Gastrocnemius medialis (tissue), 4 donors: ENCODE measurements at regions not wholly inside any gene's neighbourhood (a gene's known extent, or its start where the extent isn't known, plus 50 kb on each side); places are given as distances from the start of the nearest gene placed in this dataset.

ENCODE experiments used
- ATAC-seq, 2 donors: fragments of 150-250 bp; one replicate each; pipeline ENCODE4 v1.9.1; 2016
- DNase-seq, 2 donors: peaks; one replicate each; pipeline ENCODE4 v3.0.0-alpha.2; 2019
- H3K27ac ChIP-seq, 4 donors: fragments of 200-600 bp; sonication (generic); 1 replicate in 1 of 4; 2 replicates in 3 of 4; pipeline ENCODE4 v1.5.1; 2016 to 2018; ENCODE audit warnings: mild to moderate bottlenecking in 2 of 4, moderate library complexity in 1 of 4
- H3K27me3 ChIP-seq, 3 donors: fragments of 200-600 bp; sonication (generic) in 2 of 3; 1 replicate in 1 of 3; 2 replicates in 2 of 3; pipeline versions ENCODE4 v1.5.1 to v1.6.0; 2016 to 2019; ENCODE audit warnings: mild to moderate bottlenecking in 1 of 3, moderate library complexity in 1 of 3
- H3K36me3 ChIP-seq, 2 donors: fragments of 200-600 bp; sonication (generic) in 1 of 2; one replicate each; pipeline ENCODE4 v1.5.1; 2017 to 2018
- H3K4me1 ChIP-seq, 2 donors: fragments of 200-600 bp; sonication (generic) in 1 of 2; one replicate each; pipeline ENCODE4 v1.5.1; 2016 to 2017; ENCODE audit warnings: mild to moderate bottlenecking in 2 of 2
- H3K4me3 ChIP-seq, 4 donors: fragments of 200-600 bp; sonication (generic) in 3 of 4; 1 replicate in 1 of 4; 2 replicates in 3 of 4; pipeline ENCODE4 v1.5.1; 2016 to 2019; ENCODE audit warnings: mild to moderate bottlenecking in 2 of 4
- H3K9me3 ChIP-seq, 3 donors: fragments of 200-600 bp; sonication (generic) in 2 of 3; 1 replicate in 1 of 3; 2 replicates in 2 of 3; pipeline ENCODE4 v1.5.1; 2016 to 2019
- POLR2A ChIP-seq, 2 donors: fragments of 450-650 bp; IDR thresholded peaks; one replicate each; pipeline ENCODE4 v1.6.1; 2017; ENCODE audit warnings: antibody characterized with exemption in 2 of 2, mild to moderate bottlenecking in 2 of 2, moderate library complexity in 2 of 2
- in situ Hi-C, 4 donors: fragments of 200-750 bp; cut with MboI; loops; one replicate each; pipeline versions ENCODE4 v1.15.0 to v1.8.0; 2017; ENCODE audit warnings: low sequenced_read_pairs in 4 of 4
- intact Hi-C: fragments of 100-400 bp; cut with DNase I; formaldehyde crosslinking; loops from one replicate; pipeline ENCODE4 v1.15.1; 2023; ENCODE audit warnings: low total_unique reads
- TF ChIP-seq, protein P1 (sequence below), 5 experiments: fragments of 450-650 bp in 3 of 5; fragments of 200-600 bp in 2 of 5; sonication (generic) in 2 of 5; IDR thresholded peaks in 4 of 5; conservative IDR thresholded peaks in 1 of 5; 1 replicate in 4 of 5; 2 replicates in 1 of 5; pipeline ENCODE4 v1.5.1; 2016 to 2019; ENCODE audit warnings: antibody characterized with exemption in 5 of 5, mild to moderate bottlenecking in 3 of 5, moderate library complexity in 3 of 5

DNA sequence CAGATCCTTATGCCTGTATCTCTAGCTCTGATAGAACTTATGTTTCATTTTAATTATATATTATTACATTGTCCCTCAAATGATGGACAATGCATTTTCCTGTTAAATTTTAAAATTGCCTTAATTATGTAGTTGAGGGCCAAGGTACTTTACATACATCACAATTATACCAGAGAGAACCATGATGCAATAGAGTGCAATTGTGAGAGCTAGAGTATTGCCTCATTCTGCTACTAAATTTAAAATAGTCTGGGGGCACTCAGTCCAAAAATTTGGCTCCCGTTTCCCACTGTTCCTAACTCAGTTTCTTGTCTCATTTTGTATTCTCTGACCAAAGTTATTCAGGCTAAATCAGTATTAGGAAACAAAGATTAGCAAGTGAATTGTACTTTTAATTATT lies 378.5 kb upstream of the ZFP42 start:
- DNase-seq (no peak), ATAC-seq (no peak)
- Histone ChIP-seq H3K27me3 (no peaks in the 10 kb centered on the region), H3K36me3 (no peaks in the 10 kb centered on the region), H3K27ac (no peak overlapping the region), H3K9me3 (peaks cover 0 to 2% (median 0%) of the 10 kb centered on the region in 3 donors), H3K4me1 (no peaks in the 10 kb centered on the region), H3K4me3 (no peak overlapping the region)
- in situ Hi-C loops (no loop called here), intact Hi-C loops (no loop called here)
- no peak for TF ChIP-seq POLR2A (IDR thresholded peaks at IDR 0.05)
- TF ChIP-seq, protein P1, sequence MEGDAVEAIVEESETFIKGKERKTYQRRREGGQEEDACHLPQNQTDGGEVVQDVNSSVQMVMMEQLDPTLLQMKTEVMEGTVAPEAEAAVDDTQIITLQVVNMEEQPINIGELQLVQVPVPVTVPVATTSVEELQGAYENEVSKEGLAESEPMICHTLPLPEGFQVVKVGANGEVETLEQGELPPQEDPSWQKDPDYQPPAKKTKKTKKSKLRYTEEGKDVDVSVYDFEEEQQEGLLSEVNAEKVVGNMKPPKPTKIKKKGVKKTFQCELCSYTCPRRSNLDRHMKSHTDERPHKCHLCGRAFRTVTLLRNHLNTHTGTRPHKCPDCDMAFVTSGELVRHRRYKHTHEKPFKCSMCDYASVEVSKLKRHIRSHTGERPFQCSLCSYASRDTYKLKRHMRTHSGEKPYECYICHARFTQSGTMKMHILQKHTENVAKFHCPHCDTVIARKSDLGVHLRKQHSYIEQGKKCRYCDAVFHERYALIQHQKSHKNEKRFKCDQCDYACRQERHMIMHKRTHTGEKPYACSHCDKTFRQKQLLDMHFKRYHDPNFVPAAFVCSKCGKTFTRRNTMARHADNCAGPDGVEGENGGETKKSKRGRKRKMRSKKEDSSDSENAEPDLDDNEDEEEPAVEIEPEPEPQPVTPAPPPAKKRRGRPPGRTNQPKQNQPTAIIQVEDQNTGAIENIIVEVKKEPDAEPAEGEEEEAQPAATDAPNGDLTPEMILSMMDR (IDR thresholded peaks at IDR 0.05 in 4 of 5, conservative IDR thresholded peaks at IDR 0.05 in 1 of 5), result no peak

- H3K36me3 ChIP-seq, result no peaks in the 10 kb centered on the region
- no peak overlapping the region for H3K4me3 ChIP-seq
- H3K27me3 ChIP-seq, result no peaks in the 10 kb centered on the region
- no peak overlapping the region for H3K27ac ChIP-seq
- in situ Hi-C loops, result no loop called here
- ATAC-seq (no peak), DNase-seq (no peak)
- intact Hi-C loops, result no loop called here
- H3K4me1 ChIP-seq, result no peaks in the 10 kb centered on the region
- H3K9me3 ChIP-seq, result peaks cover 0 to 2% (median 0%) of the 10 kb centered on the region in 3 donors
- TF ChIP-seq POLR2A (IDR thresholded peaks at IDR 0.05), result no peak
- TF ChIP-seq, protein P1 (IDR thresholded peaks at IDR 0.05 in 4 of 5, conservative IDR thresholded peaks at IDR 0.05 in 1 of 5), result no peak
Measured at GRCh38 chr4:187618701-187619281, 376.8 kb upstream of the ZFP42 start.

GRCh38 chr4:187619319-187619718 lies 376.3 kb upstream of the ZFP42 start:
- Histone ChIP-seq H3K36me3 (no peaks in the 10 kb centered on the region), H3K9me3 (peaks cover 0 to 2% (median 0%) of the 10 kb centered on the region in 3 donors), H3K4me3 (no peak overlapping the region), H3K4me1 (no peaks in the 10 kb centered on the region), H3K27ac (no peak overlapping the region), H3K27me3 (no peaks in the 10 kb centered on the region)
- ATAC-seq, result no peak
- in situ Hi-C loops (no loop called here), intact Hi-C loops (no loop called here)
- TF ChIP-seq, protein P1 (IDR thresholded peaks at IDR 0.05 in 4 of 5, conservative IDR thresholded peaks at IDR 0.05 in 1 of 5), result no peak
- no peak for TF ChIP-seq POLR2A (IDR thresholded peaks at IDR 0.05)
- no peak for DNase-seq

- Histone ChIP-seq H3K4me3 (no peak overlapping the region), H3K27me3 (no peaks in the 10 kb centered on the region), H3K9me3 (no peaks in the 10 kb centered on the region), H3K4me1 (no peaks in the 10 kb centered on the region), H3K36me3 (no peaks in the 10 kb centered on the region), H3K27ac (no peak overlapping the region)
- DNase-seq, result no peak
- intact Hi-C loops (no loop called here), in situ Hi-C loops (no loop called here)
- no peak for TF ChIP-seq POLR2A (IDR thresholded peaks at IDR 0.05)
- TF ChIP-seq, protein P1 (IDR thresholded peaks at IDR 0.05 in 4 of 5, conservative IDR thresholded peaks at IDR 0.05 in 1 of 5), result no peak
- ATAC-seq, result no peak
Measured at GRCh38 chr4:187632260-187632995, 363.1 kb upstream of the ZFP42 start.
